ENCODE measurements at regions not wholly inside any gene's neighbourhood (a gene's known extent, or its start where the extent isn't known, plus 50 kb on each side); places are given as distances from the start of the nearest gene placed in this dataset.

- TF ChIP-seq CTCF (IDR thresholded peaks at IDR 0.05) (no peak), POLR2A (IDR thresholded peaks at IDR 0.05) (no peak)
These were observed 261.7 kb downstream of the SATB2 start for GRCh38 chr2:199195927-199196502.
